Right lobe of liver (tissue), 6 donors: ENCODE measurements at regions not wholly inside any gene's neighbourhood (a gene's known extent, or its start where the extent isn't known, plus 50 kb on each side); places are given as distances from the start of the nearest gene placed in this dataset.

Experiments
- ATAC-seq, 4 donors: fragments of 200-7000 bp; cut with Tn5 transposase; one replicate each; pipeline ENCODE4 v1.9.1; 2020; ENCODE audit warnings: mild to moderate bottlenecking in 4 of 4, moderate library complexity in 4 of 4
- DNase-seq, 3 donors: peaks; one replicate each; pipeline ENCODE4 v3.0.0-alpha.2; 2020
- H3K27ac ChIP-seq, 3 donors: fragments of 200-600 bp; one replicate each; pipeline ENCODE4 v1.8.0; 2022
- H3K27me3 ChIP-seq, 2 donors: fragments of 200-600 bp; one replicate each; pipeline ENCODE4 v1.8.0; 2022
- H3K36me3 ChIP-seq, 4 donors: fragments of 200-600 bp; sonication (generic) in 1 of 4; one replicate each; pipeline versions ENCODE4 v1.5.1 to v1.8.0; 2017 to 2022; ENCODE audit warnings: control low read depth in 1 of 4
- H3K4me1 ChIP-seq, 4 donors: fragments of 200-600 bp; sonication (generic) in 1 of 4; one replicate each; pipeline versions ENCODE4 v1.5.1 to v1.8.0; 2017 to 2022; ENCODE audit warnings: control low read depth in 1 of 4
- H3K4me3 ChIP-seq, 3 donors: fragments of 200-600 bp; one replicate each; pipeline ENCODE4 v1.8.0; 2022
- H3K9me3 ChIP-seq, 4 donors: fragments of 200-600 bp; sonication (generic) in 1 of 4; one replicate each; pipeline versions ENCODE4 v1.5.1 to v1.8.0; 2017 to 2022; ENCODE audit warnings: control low read depth in 1 of 4
- POLR2A ChIP-seq: fragments of 450-650 bp; IDR thresholded peaks from one replicate; pipeline ENCODE4 v1.6.1; 2017; ENCODE audit warnings: antibody characterized with exemption, mild to moderate bottlenecking
- WGBS: methylation state at CpG from one replicate; pipeline ENCODE4 v1.1.6; 2018; ENCODE audit warnings: low coverage, low lambda C conversion rate; ENCODE audit not compliant: insufficient coverage; ENCODE audit errors: missing lambda C conversion rate; 5-methylcytosine and 5-hydroxymethylcytosine counted together
- intact Hi-C, 2 donors: fragments of 100-400 bp; cut with DNase I; formaldehyde crosslinking; loops; one replicate each; pipeline versions ENCODE4 v1.11.2 to v1.14.1; 2022
- TF ChIP-seq, protein P1 (sequence below), 4 donors: fragments of 200-600 bp in 3 of 4; fragments of 450-650 bp in 1 of 4; IDR thresholded peaks; one replicate each; pipeline versions ENCODE4 v1.5.1 to v1.8.0; 2016 to 2022; ENCODE audit warnings: antibody characterized with exemption in 4 of 4, mild to moderate bottlenecking in 2 of 4
- donor health status: DM: no; HTN: yes; CAD: no.
- donor health status: DM: no; HTN: no; CAD: no.
- donor health status: DM: no; HTN: no; CAD: no.
- donor health status: DM: no; HTN: yes; CAD: no.
- donor health status: DM: no; HTN: yes; CAD: no.

- H3K27me3 ChIP-seq: no peaks in the 10 kb centered on the region
- H3K4me1 ChIP-seq: no peaks in the 10 kb centered on the region
- no peak for ATAC-seq
- TF ChIP-seq POLR2A: no peak
- TF ChIP-seq, protein P1, sequence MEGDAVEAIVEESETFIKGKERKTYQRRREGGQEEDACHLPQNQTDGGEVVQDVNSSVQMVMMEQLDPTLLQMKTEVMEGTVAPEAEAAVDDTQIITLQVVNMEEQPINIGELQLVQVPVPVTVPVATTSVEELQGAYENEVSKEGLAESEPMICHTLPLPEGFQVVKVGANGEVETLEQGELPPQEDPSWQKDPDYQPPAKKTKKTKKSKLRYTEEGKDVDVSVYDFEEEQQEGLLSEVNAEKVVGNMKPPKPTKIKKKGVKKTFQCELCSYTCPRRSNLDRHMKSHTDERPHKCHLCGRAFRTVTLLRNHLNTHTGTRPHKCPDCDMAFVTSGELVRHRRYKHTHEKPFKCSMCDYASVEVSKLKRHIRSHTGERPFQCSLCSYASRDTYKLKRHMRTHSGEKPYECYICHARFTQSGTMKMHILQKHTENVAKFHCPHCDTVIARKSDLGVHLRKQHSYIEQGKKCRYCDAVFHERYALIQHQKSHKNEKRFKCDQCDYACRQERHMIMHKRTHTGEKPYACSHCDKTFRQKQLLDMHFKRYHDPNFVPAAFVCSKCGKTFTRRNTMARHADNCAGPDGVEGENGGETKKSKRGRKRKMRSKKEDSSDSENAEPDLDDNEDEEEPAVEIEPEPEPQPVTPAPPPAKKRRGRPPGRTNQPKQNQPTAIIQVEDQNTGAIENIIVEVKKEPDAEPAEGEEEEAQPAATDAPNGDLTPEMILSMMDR (IDR thresholded peaks at IDR 0.05): no peak
- no peaks in the 10 kb centered on the region for H3K36me3 ChIP-seq
- H3K9me3 ChIP-seq: no peaks in the 10 kb centered on the region
- 25% methylated on average over 2 of the region's 2 CpGs for WGBS
- H3K4me3 ChIP-seq: no peak overlapping the region
- H3K27ac ChIP-seq: no peak overlapping the region
- no peak for DNase-seq
- intact Hi-C loops: no loop called here
These were observed 477.5 kb upstream of the MEIS1 start for GRCh38 chr2:65957454-65957853.

- no peaks in the 10 kb centered on the region for H3K27me3 ChIP-seq
- H3K9me3 ChIP-seq: no peaks in the 10 kb centered on the region
- DNase-seq (no peak), ATAC-seq (no peak)
- intact Hi-C loops: no loop called here
- H3K27ac ChIP-seq: no peak overlapping the region
- no peaks in the 10 kb centered on the region for H3K4me1 ChIP-seq
- 84% methylated on average over 2 of the region's 2 CpGs for WGBS
- TF ChIP-seq POLR2A: no peak
- TF ChIP-seq, protein P1 (IDR thresholded peaks at IDR 0.05): no peak
- no peak overlapping the region for H3K4me3 ChIP-seq
- H3K36me3 ChIP-seq: no peaks in the 10 kb centered on the region
These were observed 479.7 kb upstream of the MEIS1 start for GRCh38 chr2:65955259-65955658.

- no peak overlapping the region for H3K4me3 ChIP-seq
- no peak overlapping the region for H3K27ac ChIP-seq
- 74% methylated on average over 5 of the region's 5 CpGs for WGBS
- no peak for ATAC-seq
- H3K9me3 ChIP-seq: no peaks in the 10 kb centered on the region
- no peaks in the 10 kb centered on the region for H3K4me1 ChIP-seq
- H3K27me3 ChIP-seq: no peaks in the 10 kb centered on the region
- no peak for DNase-seq
- intact Hi-C loops: no loop called here
- no peaks in the 10 kb centered on the region for H3K36me3 ChIP-seq
- TF ChIP-seq, protein P1 (IDR thresholded peaks at IDR 0.05): no peak
- TF ChIP-seq POLR2A: no peak
These were observed 481.8 kb upstream of the MEIS1 start for GRCh38 chr2:65952966-65953761.

- Histone ChIP-seq H3K36me3 (no peaks in the 10 kb centered on the region), H3K4me3 (no peak overlapping the region), H3K27ac (no peak overlapping the region), H3K27me3 (no peaks in the 10 kb centered on the region), H3K4me1 (no peaks in the 10 kb centered on the region), H3K9me3 (no peaks in the 10 kb centered on the region)
- intact Hi-C loops: no loop called here
- TF ChIP-seq, protein P1 (IDR thresholded peaks at IDR 0.05): no peak
- TF ChIP-seq POLR2A: no peak
- no peak for ATAC-seq
- WGBS: 100% methylated on average over 1 of the region's 1 CpG
- DNase-seq: no peak
These were observed 490.7 kb upstream of the MEIS1 start for GRCh38 chr2:65944213-65944612.
